ENCODE measurements at regions not wholly inside any gene's neighbourhood (a gene's known extent, or its start where the extent isn't known, plus 50 kb on each side); places are given as distances from the start of the nearest gene placed in this dataset.

DNA sequence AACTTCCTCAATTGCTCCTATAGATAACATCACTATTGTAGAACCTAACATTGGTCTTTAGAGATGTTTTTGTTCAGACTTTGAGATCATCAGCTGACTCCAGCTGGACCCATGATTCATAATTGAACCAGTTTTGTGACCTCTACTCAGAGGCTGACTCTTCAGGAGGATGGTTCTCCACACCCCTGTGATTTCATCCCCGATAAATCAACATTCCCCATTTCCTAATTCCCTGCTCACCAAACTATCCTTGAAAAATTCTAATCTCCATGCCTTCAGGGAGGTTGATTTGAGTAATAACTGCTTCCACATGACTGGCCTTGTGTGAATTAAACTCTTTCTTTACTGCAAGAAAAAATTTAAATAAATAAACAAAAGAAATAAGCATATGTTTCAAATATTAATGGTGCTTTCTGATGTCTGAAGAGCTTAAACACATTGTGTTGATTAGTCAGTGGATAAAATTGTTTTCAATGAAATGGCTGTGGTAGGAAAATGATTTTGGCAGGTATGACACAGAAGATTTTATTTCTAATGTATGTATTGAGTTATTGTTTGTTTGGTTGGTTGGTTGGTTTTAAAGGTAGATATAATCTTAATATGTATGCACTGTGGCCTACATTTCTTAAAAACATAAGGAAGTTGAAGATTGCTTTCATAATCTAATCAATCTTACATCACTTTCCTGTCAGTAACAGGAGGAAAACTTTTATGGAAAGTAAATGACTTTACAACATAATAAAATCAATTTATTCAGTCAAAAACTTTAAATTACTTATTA, 427.9 kb upstream of the CCDC179 start:
- no peak overlapping the region for H3K27ac ChIP-seq (ENCODE audit: low read depth, low read length)
- H3K9me3 ChIP-seq (ENCODE audit: control insufficient read depth in 2 of 3, low read length in 3 of 3) = no peaks in the 10 kb centered on the region
- Mint-ChIP-seq H3K9me3 (peaks cover 0 to 13% (median 4%) of the 10 kb centered on the region in 11 donors), H3K4me3 (no peak overlapping the region), H3K27me3 (no peaks in the 10 kb centered on the region), H3K4me1 (no peaks in the 10 kb centered on the region), H3K27ac (no peak overlapping the region), H3K36me3 (no peaks in the 10 kb centered on the region)
- intact Hi-C loops (cut with micrococcal nuclease) = no loop called here
- CTCF ChIA-PET = no interaction called here
- POLR2A ChIA-PET = no interaction called here
- no peaks in the 10 kb centered on the region for H3K4me1 ChIP-seq (ENCODE audit: control insufficient read depth in 2 of 2, insufficient read depth in 2 of 2, low read length in 2 of 2)
- DNase-seq = no peak
- H3K27me3 ChIP-seq (ENCODE audit: control insufficient read depth in 2 of 2, insufficient read depth in 2 of 2, low read length in 2 of 2) = no peaks in the 10 kb centered on the region
- no peaks in the 10 kb centered on the region for H3K36me3 ChIP-seq (ENCODE audit: control insufficient read depth in 2 of 3, insufficient read depth in 3 of 3, low read length in 3 of 3)
- ATAC-seq = no peak
- H3K4me3 ChIP-seq (ENCODE audit: low read length) = no peak overlapping the region

DNA sequence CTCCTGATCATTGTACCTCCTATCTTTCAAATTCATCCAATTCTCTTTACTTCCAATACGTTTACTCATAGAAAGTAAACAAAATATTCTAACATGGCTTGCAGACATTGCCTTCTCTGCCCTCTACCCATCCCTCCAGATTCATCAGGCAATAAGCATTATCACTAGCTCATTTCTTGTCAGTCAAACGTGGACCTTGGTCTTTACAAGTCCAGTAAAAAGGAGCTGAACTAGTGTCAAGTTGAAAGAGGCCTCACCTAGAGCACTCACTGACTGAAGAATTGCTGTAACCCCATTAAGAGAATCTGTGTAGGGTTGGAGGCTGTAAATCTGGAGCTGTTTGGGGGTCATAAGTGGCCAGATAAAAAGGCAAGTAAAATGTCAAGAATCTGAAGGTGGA, 435.0 kb upstream of the CCDC179 start:
- ATAC-seq (no peak), DNase-seq (no peak)
- intact Hi-C loops (cut with micrococcal nuclease) = no loop called here
- Mint-ChIP-seq H3K4me3 (no peak overlapping the region), H3K4me1 (no peaks in the 10 kb centered on the region), H3K9me3 (peaks cover 2 to 13% (median 4%) of the 10 kb centered on the region in 11 donors), H3K27ac (no peak overlapping the region), H3K27me3 (no peaks in the 10 kb centered on the region), H3K36me3 (no peaks in the 10 kb centered on the region)
- H3K9me3 ChIP-seq (ENCODE audit: control insufficient read depth in 2 of 3, low read length in 3 of 3) = no peaks in the 10 kb centered on the region
- ChIA-PET POLR2A (no interaction called here), CTCF (no interaction called here)
- H3K27me3 ChIP-seq (ENCODE audit: control insufficient read depth in 2 of 2, insufficient read depth in 2 of 2, low read length in 2 of 2) = no peaks in the 10 kb centered on the region
- no peak overlapping the region for H3K27ac ChIP-seq (ENCODE audit: low read depth, low read length)
- no peaks in the 10 kb centered on the region for H3K36me3 ChIP-seq (ENCODE audit: control insufficient read depth in 2 of 3, insufficient read depth in 3 of 3, low read length in 3 of 3)
- no peaks in the 10 kb centered on the region for H3K4me1 ChIP-seq (ENCODE audit: control insufficient read depth in 2 of 2, insufficient read depth in 2 of 2, low read length in 2 of 2)
- H3K4me3 ChIP-seq (ENCODE audit: low read length) = no peak overlapping the region

DNA sequence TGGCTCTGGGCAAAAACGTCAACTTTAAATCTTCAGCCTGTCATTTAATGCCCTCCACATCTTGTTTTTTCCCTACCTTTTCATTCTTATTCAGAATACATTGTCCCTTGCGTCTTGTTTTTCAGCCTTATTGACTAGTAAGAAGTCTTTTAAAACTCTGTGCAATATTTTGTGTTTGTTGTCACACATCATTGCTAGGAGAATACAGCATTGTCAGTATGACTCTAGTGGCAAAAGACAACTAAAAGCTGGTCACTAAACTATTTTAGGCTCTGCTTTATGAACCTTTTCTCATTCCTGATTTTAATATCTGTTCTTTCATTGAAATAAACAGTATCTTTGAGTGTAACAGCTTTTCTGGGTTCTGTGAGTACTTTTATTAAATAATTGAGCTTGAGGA, 447.8 kb upstream of the CCDC179 start:
- no peaks in the 10 kb centered on the region for H3K9me3 ChIP-seq (ENCODE audit: control insufficient read depth in 2 of 3, low read length in 3 of 3)
- H3K27me3 Mint-ChIP-seq = no peaks in the 10 kb centered on the region
- no peak overlapping the region for H3K27ac Mint-ChIP-seq
- no peak for DNase-seq
- no peak overlapping the region for H3K4me3 ChIP-seq (ENCODE audit: low read length)
- no peak for ATAC-seq
- H3K4me1 ChIP-seq (ENCODE audit: control insufficient read depth in 2 of 2, insufficient read depth in 2 of 2, low read length in 2 of 2) = no peaks in the 10 kb centered on the region
- no peaks in the 10 kb centered on the region for H3K4me1 Mint-ChIP-seq
- H3K36me3 Mint-ChIP-seq = peaks cover 0 to 8% (median 0%) of the 10 kb centered on the region in 5 donors
- POLR2A ChIA-PET = no interaction called here
- intact Hi-C loops (cut with micrococcal nuclease) = no loop called here
- CTCF ChIA-PET = no interaction called here
- H3K27me3 ChIP-seq (ENCODE audit: control insufficient read depth in 2 of 2, insufficient read depth in 2 of 2, low read length in 2 of 2) = no peaks in the 10 kb centered on the region
- H3K9me3 Mint-ChIP-seq = peaks cover 5 to 35% (median 11%) of the 10 kb centered on the region in 11 donors
- no peaks in the 10 kb centered on the region for H3K36me3 ChIP-seq (ENCODE audit: control insufficient read depth in 2 of 3, insufficient read depth in 3 of 3, low read length in 3 of 3)
- no peak overlapping the region for H3K4me3 Mint-ChIP-seq
- H3K27ac ChIP-seq (ENCODE audit: low read depth, low read length) = no peak overlapping the region

- ChIA-PET POLR2A (no interaction called here), CTCF (no interaction called here)
- Mint-ChIP-seq H3K36me3 (peaks cover 0 to 3% (median 0%) of the 10 kb centered on the region in 5 donors), H3K4me1 (no peaks in the 10 kb centered on the region), H3K4me3 (no peak overlapping the region), H3K9me3 (peaks cover 0 to 27% (median 7%) of the 10 kb centered on the region in 11 donors), H3K27ac (no peak overlapping the region), H3K27me3 (no peaks in the 10 kb centered on the region)
- H3K9me3 ChIP-seq (ENCODE audit: control insufficient read depth in 2 of 3, low read length in 3 of 3) = no peaks in the 10 kb centered on the region
- DNase-seq (no peak), ATAC-seq (no peak)
- H3K27ac ChIP-seq (ENCODE audit: low read depth, low read length) = no peak overlapping the region
- H3K4me3 ChIP-seq (ENCODE audit: low read length) = no peak overlapping the region
- H3K36me3 ChIP-seq (ENCODE audit: control insufficient read depth in 2 of 3, insufficient read depth in 3 of 3, low read length in 3 of 3) = no peaks in the 10 kb centered on the region
- no peaks in the 10 kb centered on the region for H3K27me3 ChIP-seq (ENCODE audit: control insufficient read depth in 2 of 2, insufficient read depth in 2 of 2, low read length in 2 of 2)
- intact Hi-C loops (cut with micrococcal nuclease) = no loop called here
- no peaks in the 10 kb centered on the region for H3K4me1 ChIP-seq (ENCODE audit: control insufficient read depth in 2 of 2, insufficient read depth in 2 of 2, low read length in 2 of 2)
Measured at GRCh38 chr11:23310276-23310675, 450.0 kb upstream of the CCDC179 start.

DNA sequence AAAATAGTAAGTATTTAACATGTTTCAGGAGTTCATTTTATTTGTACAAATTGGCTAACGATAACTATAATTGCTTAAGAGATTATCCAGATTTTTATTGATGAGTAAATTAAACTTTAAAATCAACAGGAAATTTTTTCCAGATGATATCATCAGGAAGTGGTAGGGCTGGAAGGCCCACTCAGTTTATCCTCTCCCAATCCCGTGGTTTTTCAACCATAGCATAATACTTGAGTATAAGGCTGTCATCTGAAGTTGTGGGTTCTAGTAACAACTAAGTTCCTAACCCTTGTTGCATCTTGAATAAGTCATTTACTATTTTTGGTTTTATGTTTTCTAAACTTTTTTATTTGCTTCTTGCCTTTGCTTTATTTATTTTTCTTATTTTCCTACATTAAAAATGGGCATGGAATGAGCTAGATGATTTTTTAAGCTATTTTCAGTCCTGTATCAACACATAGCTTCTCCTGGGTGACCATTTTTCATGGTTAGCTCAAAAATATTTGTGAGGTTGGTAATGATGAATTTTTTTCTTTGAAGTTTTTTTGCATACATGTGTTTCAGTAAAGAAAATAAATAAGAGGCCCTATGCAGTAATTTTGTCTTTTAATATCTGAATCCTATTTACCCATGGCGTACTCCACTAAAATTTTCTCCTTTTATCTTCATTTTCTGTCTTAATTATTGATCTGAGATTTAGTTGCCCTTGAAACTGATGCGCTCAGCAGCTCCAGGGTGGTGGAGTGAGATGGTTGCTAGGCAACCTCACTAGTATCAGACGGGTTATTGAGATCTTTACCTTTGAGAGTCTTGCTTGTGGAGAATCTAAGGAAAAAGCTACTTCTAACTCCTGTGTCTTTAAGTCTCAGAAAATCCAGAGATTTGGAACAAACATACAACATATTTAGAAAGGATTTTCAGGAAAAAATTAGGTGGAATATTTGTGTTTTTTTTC, 452.0 kb upstream of the CCDC179 start:
- peaks cover 0 to 28% (median 6%) of the 10 kb centered on the region in 11 donors for H3K9me3 Mint-ChIP-seq
- CTCF ChIA-PET = no interaction called here

DNA sequence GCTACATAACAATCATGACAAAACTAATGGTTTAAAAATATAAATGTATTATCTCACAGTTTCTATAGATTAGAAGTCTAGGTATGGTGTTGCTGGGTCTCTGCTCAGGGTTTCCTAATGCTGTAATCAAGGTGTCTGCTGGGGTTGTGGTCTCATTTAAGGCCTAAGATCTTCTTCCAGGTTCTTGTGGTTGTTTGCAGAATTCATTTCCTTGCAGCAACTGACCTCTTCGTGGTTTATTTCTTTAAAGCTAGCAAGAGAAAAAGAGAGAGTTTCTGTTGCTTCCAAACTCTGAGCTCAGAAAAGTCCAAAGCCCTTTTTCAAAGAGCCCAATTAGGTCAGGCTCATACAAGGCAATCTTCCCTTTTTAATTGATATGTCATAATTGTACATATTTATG, 452.7 kb upstream of the CCDC179 start:
- Mint-ChIP-seq H3K36me3 (no peaks in the 10 kb centered on the region), H3K27me3 (no peaks in the 10 kb centered on the region), H3K4me3 (no peak overlapping the region), H3K9me3 (peaks cover 0 to 28% (median 6%) of the 10 kb centered on the region in 11 donors), H3K27ac (no peak overlapping the region), H3K4me1 (no peaks in the 10 kb centered on the region)
- Histone ChIP-seq H3K9me3 (ENCODE audit: control insufficient read depth in 2 of 3, low read length in 3 of 3) (no peaks in the 10 kb centered on the region), H3K4me1 (ENCODE audit: control insufficient read depth in 2 of 2, insufficient read depth in 2 of 2, low read length in 2 of 2) (no peaks in the 10 kb centered on the region), H3K4me3 (ENCODE audit: low read length) (no peak overlapping the region), H3K27ac (ENCODE audit: low read depth, low read length) (no peak overlapping the region), H3K36me3 (ENCODE audit: control insufficient read depth in 2 of 3, insufficient read depth in 3 of 3, low read length in 3 of 3) (no peaks in the 10 kb centered on the region), H3K27me3 (ENCODE audit: control insufficient read depth in 2 of 2, insufficient read depth in 2 of 2, low read length in 2 of 2) (no peaks in the 10 kb centered on the region)
- CTCF ChIA-PET = no interaction called here
- POLR2A ChIA-PET = no interaction called here
- ATAC-seq (no peak), DNase-seq (no peak)
- intact Hi-C loops (cut with micrococcal nuclease) = no loop called here

More for the DNA sequence above, 452.0 kb upstream of the CCDC179 start:
- DNase-seq = no peak
- intact Hi-C loops (cut with micrococcal nuclease) = no loop called here
- H3K4me1 ChIP-seq (ENCODE audit: control insufficient read depth in 2 of 2, insufficient read depth in 2 of 2, low read length in 2 of 2) = no peaks in the 10 kb centered on the region
- POLR2A ChIA-PET = no interaction called here
- no peak overlapping the region for H3K4me3 ChIP-seq (ENCODE audit: low read length)
- H3K4me3 Mint-ChIP-seq = no peak overlapping the region
- H3K9me3 ChIP-seq (ENCODE audit: control insufficient read depth in 2 of 3, low read length in 3 of 3) = no peaks in the 10 kb centered on the region
- no peaks in the 10 kb centered on the region for H3K27me3 Mint-ChIP-seq
- no peaks in the 10 kb centered on the region for H3K36me3 Mint-ChIP-seq
- no peak for ATAC-seq
- no peak overlapping the region for H3K27ac Mint-ChIP-seq
- H3K27me3 ChIP-seq (ENCODE audit: control insufficient read depth in 2 of 2, insufficient read depth in 2 of 2, low read length in 2 of 2) = no peaks in the 10 kb centered on the region
- no peak overlapping the region for H3K27ac ChIP-seq (ENCODE audit: low read depth, low read length)
- H3K36me3 ChIP-seq (ENCODE audit: control insufficient read depth in 2 of 3, insufficient read depth in 3 of 3, low read length in 3 of 3) = no peaks in the 10 kb centered on the region
- H3K4me1 Mint-ChIP-seq = no peaks in the 10 kb centered on the region

Data from naive thymus-derived CD4-positive, alpha-beta T cell (primary cell).